ENCODE measurements at regions not wholly inside any gene's neighbourhood (a gene's known extent, or its start where the extent isn't known, plus 50 kb on each side); places are given as distances from the start of the nearest gene placed in this dataset.

DNA sequence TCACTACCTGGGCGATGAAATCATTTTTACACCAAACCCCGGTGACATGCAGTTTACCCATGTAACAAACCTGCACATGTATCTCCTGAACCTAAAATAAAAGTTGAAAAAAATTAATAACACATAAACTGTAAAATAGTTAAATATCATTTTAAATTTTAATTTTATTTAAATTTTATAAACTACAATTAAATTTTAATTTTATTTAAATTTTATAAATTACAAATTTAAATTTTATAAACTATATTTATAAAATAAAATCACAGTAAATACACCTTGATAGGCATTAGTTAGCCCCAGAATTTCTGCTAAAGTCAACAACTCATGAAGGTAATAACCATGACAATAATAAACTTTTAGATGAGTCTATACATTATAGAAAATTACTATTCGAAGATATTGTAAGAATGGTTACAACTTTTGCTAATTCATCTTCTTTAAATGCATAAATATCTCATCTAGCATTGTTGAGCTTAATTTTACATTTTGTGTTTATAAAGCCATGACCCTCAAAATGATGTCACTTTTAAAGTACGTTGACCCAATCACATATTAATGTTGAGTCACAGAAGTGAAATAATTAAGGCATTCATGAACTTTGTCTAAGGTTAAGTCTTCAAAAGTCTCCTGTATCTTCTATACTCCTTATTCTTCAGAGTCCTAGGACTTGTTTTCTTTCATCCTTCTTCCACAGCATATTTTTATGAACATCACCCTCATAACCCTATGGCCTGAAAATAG, 755.8 kb upstream of the LCORL start:
- no peak overlapping the region for H3K4me3 Mint-ChIP-seq
- no peak overlapping the region for H3K27ac Mint-ChIP-seq
- peaks cover 0 to 17% of the 10 kb centered on the region in 2 donors for H3K9me3 Mint-ChIP-seq
- H3K36me3 Mint-ChIP-seq (ENCODE audit: insufficient read depth): no peaks in the 10 kb centered on the region
- ATAC-seq (replicated peaks): no peak
- H3K4me1 Mint-ChIP-seq (ENCODE audit: low read depth in 2 of 2): no peaks in the 10 kb centered on the region
- DNase-seq: no peak
- no peaks in the 10 kb centered on the region for H3K27me3 Mint-ChIP-seq

DNA sequence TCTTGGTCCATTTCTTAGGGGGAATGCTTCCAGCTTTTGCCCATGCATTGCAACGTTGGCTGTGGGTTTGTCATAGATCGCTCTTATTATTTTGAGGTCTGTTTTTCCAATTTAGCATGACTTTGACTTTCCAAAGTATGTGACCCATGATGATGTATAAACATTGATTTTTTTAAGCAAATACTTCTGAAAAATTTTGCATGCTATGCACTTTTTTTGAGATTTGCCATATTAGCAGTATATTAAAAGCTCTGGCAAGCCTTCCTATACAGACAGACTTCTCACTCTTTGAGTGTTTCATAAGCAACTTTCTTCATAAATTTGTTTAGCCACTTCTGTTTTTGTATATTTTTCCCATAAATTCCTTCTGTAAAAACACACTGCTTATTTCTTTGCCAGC, 746.4 kb upstream of the LCORL start:
- H3K27me3 Mint-ChIP-seq: no peaks in the 10 kb centered on the region
- H3K27ac Mint-ChIP-seq: no peak overlapping the region

DNA sequence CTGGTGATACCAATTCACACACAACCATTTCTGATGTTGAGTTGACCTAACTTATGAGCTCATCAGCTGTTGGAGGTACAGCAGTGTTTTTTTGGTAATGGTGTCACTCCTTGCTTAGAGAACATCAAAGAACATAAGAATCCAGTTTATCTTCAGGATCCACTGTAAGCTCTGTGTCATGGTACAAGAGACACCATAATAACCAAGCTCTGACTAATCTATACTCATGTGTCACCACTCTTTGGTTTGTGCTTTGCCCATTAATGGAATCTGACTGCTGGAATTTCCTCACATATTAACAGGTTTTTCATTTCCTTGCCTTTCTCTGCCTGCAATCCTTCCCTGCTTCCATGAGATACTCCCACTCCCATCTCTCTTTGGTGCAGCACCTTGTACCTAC, 735.1 kb upstream of the LCORL start:
- ATAC-seq (replicated peaks) (no peak), DNase-seq (no peak)
- no peaks in the 10 kb centered on the region for H3K36me3 Mint-ChIP-seq (ENCODE audit: insufficient read depth)
- H3K27ac Mint-ChIP-seq: no peak overlapping the region
- H3K9me3 Mint-ChIP-seq: peaks cover 0 to 3% of the 10 kb centered on the region in 2 donors
- H3K4me1 Mint-ChIP-seq (ENCODE audit: low read depth in 2 of 2): no peaks in the 10 kb centered on the region
- H3K27me3 Mint-ChIP-seq: no peaks in the 10 kb centered on the region
- H3K4me3 Mint-ChIP-seq: no peak overlapping the region

More for the DNA sequence above, 746.4 kb upstream of the LCORL start:
- Mint-ChIP-seq H3K4me1 (ENCODE audit: low read depth in 2 of 2) (no peaks in the 10 kb centered on the region), H3K4me3 (no peak overlapping the region), H3K9me3 (peaks cover 8% of the 10 kb centered on the region in 2 donors), H3K36me3 (ENCODE audit: insufficient read depth) (peaks cover 2% of the 10 kb centered on the region)
- DNase-seq (no peak), ATAC-seq (replicated peaks) (no peak)

DNA sequence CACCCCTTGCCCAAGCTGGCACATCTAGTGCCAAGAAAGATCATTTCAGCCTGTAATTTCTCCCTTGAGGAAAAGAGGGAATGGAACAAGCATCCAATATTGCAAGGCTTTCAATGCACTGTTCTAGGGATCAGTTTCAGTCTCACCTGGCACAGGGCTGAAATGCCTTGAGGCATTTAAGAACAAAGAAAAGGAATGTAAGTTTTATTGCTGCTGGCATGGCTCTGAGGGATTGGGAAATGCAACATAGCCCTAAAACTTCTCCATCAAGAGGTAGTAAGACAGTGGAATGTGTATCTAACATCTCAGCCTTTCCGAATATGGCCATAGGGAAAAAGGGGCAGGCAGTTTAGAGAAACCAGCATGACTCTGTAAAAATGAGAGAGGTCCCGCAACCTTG, 732.6 kb upstream of the LCORL start:
- no peak overlapping the region for H3K27ac Mint-ChIP-seq
- peaks cover 0 to 4% of the 10 kb centered on the region in 2 donors for H3K9me3 Mint-ChIP-seq
- ATAC-seq (replicated peaks) (no peak), DNase-seq (no peak)
- no peak overlapping the region for H3K4me3 Mint-ChIP-seq
- H3K27me3 Mint-ChIP-seq: no peaks in the 10 kb centered on the region
- no peaks in the 10 kb centered on the region for H3K4me1 Mint-ChIP-seq (ENCODE audit: low read depth in 2 of 2)
- no peaks in the 10 kb centered on the region for H3K36me3 Mint-ChIP-seq (ENCODE audit: insufficient read depth)

DNA sequence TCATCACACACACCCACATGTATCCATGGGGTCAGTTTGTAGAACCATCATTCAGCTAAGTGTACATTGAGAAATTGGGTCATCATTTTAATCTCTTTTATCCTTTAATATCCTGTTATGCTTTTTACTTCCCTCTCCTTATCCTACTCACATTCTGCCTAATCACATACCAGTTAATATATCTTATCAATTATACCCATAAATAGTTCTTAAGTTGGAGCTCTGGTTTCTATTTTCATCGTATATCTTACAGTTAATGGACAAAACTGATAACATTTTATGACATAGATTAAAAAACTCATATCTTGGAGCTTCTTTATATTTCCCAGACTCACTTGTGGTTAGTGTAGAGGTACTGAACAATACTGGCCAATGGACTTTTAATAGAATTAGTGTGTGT, 729.5 kb upstream of the LCORL start:
- ATAC-seq (replicated peaks) (no peak), DNase-seq (no peak)
- Mint-ChIP-seq H3K4me1 (ENCODE audit: low read depth in 2 of 2) (no peaks in the 10 kb centered on the region), H3K27me3 (no peaks in the 10 kb centered on the region), H3K9me3 (peaks cover 4 to 8% of the 10 kb centered on the region in 2 donors), H3K27ac (no peak overlapping the region), H3K4me3 (no peak overlapping the region), H3K36me3 (ENCODE audit: insufficient read depth) (no peaks in the 10 kb centered on the region)

DNA sequence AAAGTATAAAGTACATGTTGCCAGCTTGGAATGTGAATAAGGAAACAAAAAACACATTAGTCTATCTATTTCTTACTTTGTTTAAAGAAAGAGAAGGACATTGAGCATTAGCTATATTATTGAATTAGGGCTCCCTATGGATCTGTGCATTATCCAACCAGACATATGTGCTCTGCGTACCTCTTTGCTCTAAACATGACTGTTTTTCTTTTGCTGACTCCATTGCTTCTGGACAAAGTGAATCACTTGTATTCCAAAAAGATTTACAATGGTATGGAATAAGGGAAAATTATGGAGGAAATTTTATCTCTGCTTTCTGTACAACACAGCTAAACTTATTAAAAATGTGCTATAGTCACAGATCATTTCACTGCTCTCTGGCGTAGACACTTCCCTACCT, 727.8 kb upstream of the LCORL start:
- ATAC-seq (replicated peaks) (no peak), DNase-seq (no peak)
- no peak overlapping the region for H3K27ac Mint-ChIP-seq
- peaks cover 4 to 8% of the 10 kb centered on the region in 2 donors for H3K9me3 Mint-ChIP-seq
- no peaks in the 10 kb centered on the region for H3K36me3 Mint-ChIP-seq (ENCODE audit: insufficient read depth)
- H3K27me3 Mint-ChIP-seq: no peaks in the 10 kb centered on the region
- no peak overlapping the region for H3K4me3 Mint-ChIP-seq
- H3K4me1 Mint-ChIP-seq (ENCODE audit: low read depth in 2 of 2): no peaks in the 10 kb centered on the region

DNA sequence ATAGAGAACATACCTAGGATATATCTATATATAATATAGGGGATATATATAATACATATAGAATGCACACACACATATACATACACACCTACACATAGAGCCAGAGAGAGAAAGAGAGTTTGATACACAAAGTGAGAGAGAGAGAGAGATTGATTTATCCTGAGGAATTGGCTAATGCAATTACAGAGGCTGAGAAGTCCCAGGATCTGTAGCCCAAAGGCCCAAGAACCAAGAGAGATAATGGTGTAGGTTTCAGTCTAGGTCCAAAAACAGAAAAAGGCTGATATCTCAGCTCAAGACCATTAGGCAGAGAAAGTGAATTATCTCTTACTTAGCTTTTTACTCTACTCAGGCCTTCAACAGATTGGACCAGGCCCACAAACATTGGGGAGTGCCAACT, 715.0 kb upstream of the LCORL start:
- Mint-ChIP-seq H3K9me3 (peaks cover 0 to 3% of the 10 kb centered on the region in 2 donors), H3K36me3 (ENCODE audit: insufficient read depth) (no peaks in the 10 kb centered on the region), H3K27ac (no peak overlapping the region), H3K4me3 (no peak overlapping the region), H3K27me3 (no peaks in the 10 kb centered on the region), H3K4me1 (ENCODE audit: low read depth in 2 of 2) (no peaks in the 10 kb centered on the region)
- no peak for DNase-seq
- ATAC-seq (replicated peaks): no peak

DNA sequence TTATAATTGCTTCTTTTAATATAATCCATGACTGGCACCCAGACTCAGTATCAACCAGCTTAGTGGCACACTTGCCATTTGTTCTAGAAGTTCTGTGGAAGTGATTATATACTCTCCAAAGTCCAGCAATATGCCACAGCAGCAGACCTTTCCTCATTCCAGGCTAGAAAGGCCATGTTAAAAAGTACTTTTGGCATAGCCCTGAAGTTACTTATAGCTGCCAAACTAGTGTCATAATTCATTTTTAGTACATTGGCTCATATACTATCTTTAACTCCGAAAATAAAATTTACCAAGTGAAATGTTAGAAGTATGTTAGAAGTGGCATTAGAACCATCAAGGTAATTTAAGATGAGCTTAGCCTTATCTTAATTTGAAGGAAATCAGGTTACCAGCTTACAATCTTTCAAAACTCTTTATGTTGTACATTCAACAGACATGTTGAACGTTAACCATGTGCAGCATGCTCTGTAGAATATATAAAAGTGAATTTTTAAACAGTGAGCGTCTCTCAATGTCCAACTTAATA, 714.2 kb upstream of the LCORL start:
- Mint-ChIP-seq H3K4me3 (no peak overlapping the region), H3K36me3 (ENCODE audit: insufficient read depth) (no peaks in the 10 kb centered on the region), H3K27me3 (no peaks in the 10 kb centered on the region), H3K9me3 (peaks cover 0 to 3% of the 10 kb centered on the region in 2 donors), H3K4me1 (ENCODE audit: low read depth in 2 of 2) (no peaks in the 10 kb centered on the region), H3K27ac (no peak overlapping the region)
- DNase-seq (no peak), ATAC-seq (replicated peaks) (no peak)

DNA sequence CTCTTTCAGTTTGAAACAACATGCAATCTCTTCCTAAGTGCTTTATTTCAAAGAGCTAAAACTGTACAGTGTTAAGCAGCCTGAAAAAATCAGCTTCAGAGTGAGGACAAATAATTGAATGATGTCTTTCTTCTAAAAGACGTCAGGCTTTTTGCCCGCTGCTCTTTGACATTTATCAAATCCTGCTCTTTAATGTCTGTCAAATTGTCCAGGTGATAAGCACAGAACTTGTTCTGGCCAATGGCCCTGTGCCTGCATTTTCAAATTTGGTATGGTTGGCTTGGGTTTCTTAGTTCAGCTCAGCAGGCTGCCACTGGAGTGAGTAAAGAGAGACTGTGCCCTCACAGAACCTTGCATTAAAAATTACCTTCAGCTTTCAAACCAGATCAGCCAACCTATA, 712.9 kb upstream of the LCORL start:
- no peaks in the 10 kb centered on the region for H3K4me1 Mint-ChIP-seq (ENCODE audit: low read depth in 2 of 2)
- no peak overlapping the region for H3K27ac Mint-ChIP-seq

DNA sequence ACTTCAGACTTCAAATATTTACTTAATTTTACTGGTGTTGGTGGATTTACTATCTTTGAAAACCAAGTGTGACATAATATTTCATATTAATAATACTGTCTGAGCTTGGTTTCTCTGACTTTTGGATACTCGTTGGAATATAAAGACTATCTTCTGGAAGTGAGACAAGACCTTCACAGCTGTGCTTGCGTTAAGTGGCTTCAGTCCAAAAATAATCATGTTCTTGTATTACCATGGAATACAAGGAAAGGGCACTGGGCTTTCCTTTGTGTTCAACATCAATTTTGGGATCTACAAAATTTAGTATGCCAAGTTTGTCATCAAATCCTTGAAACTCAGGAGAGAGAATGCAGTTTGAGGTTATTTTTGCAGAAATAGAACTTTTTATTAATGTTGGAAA, 712.4 kb upstream of the LCORL start:
- DNase-seq (no peak), ATAC-seq (replicated peaks) (no peak)
- no peak overlapping the region for H3K27ac Mint-ChIP-seq
- no peaks in the 10 kb centered on the region for H3K4me1 Mint-ChIP-seq (ENCODE audit: low read depth in 2 of 2)
- H3K27me3 Mint-ChIP-seq: no peaks in the 10 kb centered on the region
- H3K4me3 Mint-ChIP-seq: no peak overlapping the region
- H3K9me3 Mint-ChIP-seq: peaks cover 0 to 3% of the 10 kb centered on the region in 2 donors
- H3K36me3 Mint-ChIP-seq (ENCODE audit: insufficient read depth): no peaks in the 10 kb centered on the region

More for the DNA sequence above, 712.9 kb upstream of the LCORL start:
- Mint-ChIP-seq H3K36me3 (ENCODE audit: insufficient read depth) (no peaks in the 10 kb centered on the region), H3K27me3 (no peaks in the 10 kb centered on the region), H3K9me3 (peaks cover 0 to 3% of the 10 kb centered on the region in 2 donors), H3K4me3 (no peak overlapping the region)
- DNase-seq (no peak), ATAC-seq (replicated peaks) (no peak)

DNA sequence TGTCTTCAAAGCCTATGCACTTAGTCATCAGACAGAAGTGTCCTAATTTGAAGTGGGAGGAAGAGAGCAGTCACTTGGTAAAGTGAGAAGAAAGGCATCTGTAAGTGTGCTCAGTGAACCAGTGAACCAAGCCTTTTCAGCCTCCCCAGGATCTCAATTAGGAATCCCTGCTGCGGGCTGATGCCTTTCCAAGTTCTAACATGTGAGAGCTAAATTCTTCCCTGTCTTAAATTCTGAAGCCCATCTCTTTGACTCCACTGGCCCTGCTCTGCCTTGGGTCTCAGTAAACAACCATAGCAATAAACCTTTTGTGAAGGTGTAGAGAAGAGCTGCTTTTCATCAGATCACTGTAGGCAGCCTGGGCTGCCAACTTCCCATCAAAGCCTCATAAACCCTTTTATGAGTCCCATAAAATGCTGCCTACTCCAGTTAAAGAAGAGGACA, 701.2 kb upstream of the LCORL start:
- H3K27me3 Mint-ChIP-seq: no peaks in the 10 kb centered on the region
- no peak for DNase-seq
- no peak for ATAC-seq (replicated peaks)
- peaks cover 0 to 7% of the 10 kb centered on the region in 2 donors for H3K9me3 Mint-ChIP-seq
- H3K4me1 Mint-ChIP-seq (ENCODE audit: low read depth in 2 of 2): no peaks in the 10 kb centered on the region
- H3K4me3 Mint-ChIP-seq: no peak overlapping the region
- no peaks in the 10 kb centered on the region for H3K36me3 Mint-ChIP-seq (ENCODE audit: insufficient read depth)
- no peak overlapping the region for H3K27ac Mint-ChIP-seq

DNA sequence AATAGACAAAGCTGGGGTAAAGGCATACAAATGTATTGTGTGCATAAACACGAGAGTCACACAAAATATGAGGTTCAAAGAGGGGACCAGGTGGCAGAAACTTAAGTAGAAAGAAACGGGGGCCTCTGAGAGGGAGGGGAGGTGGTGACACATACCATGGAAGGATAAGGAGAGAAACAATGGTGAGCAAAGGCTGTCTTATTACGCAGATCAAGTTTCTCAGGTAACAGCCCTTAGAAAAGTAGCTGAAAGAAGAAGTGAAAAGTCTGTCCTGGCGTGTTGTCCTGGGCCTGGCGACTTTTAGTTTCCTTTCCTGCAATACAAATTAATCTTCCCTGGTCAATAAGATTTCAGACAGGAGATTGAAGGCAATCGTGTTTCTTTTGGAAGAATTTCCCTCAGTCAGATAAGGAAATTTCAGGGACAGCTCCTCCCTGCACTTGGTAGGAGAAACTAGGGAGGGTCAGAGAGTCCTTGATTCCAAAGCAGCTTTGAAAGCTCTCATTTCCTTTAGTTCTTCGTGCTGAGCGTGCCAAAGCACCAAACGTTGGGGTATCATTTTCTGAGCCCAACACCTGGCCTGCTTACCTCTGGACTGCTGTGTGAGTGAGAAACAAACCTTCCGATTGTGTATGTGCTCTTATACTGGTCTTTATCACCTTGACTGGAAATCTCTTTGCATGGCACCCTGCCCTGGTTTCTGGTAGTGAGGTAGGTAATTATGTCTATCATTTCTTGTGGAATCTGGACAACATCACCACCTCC, 676.7 kb upstream of the LCORL start:
- no peak for ATAC-seq (replicated peaks)
- Mint-ChIP-seq H3K27me3 (no peaks in the 10 kb centered on the region), H3K9me3 (no peaks in the 10 kb centered on the region)

DNA sequence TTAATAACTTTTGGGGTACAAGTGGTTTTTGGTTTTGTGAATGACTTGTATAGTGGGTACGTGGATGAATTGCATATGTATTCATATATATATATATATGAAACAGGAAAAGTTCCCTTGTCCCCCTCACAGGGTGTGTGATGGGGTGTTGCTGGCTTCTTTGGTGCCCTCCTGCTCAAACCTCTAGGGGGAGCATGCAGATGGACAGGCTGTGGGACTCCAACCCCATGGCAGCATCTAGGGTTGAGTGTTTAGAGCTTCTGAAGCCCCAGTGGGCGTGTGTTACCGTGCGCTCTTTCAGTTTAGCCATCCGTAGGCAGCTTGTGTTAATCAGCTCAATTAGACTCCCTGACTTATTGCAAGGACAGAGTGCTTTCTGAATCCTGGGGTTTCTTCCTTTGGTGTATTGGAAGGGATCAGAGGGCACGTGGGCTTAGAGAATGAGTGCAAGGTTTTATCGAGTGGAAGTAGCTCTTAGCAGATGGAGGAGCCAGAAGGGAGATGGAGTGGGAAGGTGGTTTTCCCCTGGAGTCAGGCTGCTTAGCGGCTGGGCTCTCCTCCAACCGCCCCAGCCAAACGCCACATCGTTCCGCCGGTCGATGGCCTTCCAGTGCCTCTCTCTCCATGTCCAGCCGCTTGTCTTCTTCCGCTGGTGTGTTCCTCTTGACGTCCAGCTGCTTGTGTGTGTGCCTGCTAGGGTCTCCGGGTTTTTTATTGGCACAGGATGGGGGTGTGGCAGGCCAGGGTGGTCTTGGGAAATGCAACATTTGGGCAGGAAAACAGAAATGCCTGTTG, 674.4 kb upstream of the LCORL start:
- H3K27me3 Mint-ChIP-seq: no peaks in the 10 kb centered on the region
- no peak overlapping the region for H3K27ac Mint-ChIP-seq
- no peak for DNase-seq
- H3K4me3 Mint-ChIP-seq: no peak overlapping the region
- no peaks in the 10 kb centered on the region for H3K9me3 Mint-ChIP-seq
- peaks cover 0 to 4% of the 10 kb centered on the region in 2 donors for H3K4me1 Mint-ChIP-seq (ENCODE audit: low read depth in 2 of 2)
- H3K36me3 Mint-ChIP-seq (ENCODE audit: insufficient read depth): no peaks in the 10 kb centered on the region
- no peak for ATAC-seq (replicated peaks)

More for the DNA sequence above, 676.7 kb upstream of the LCORL start:
- Mint-ChIP-seq H3K36me3 (ENCODE audit: insufficient read depth) (no peaks in the 10 kb centered on the region), H3K4me1 (ENCODE audit: low read depth in 2 of 2) (no peaks in the 10 kb centered on the region), H3K27ac (no peak overlapping the region), H3K4me3 (no peak overlapping the region)
- DNase-seq: no peak

Measured in effector memory CD8-positive, alpha-beta T cell (primary cell).